NT2/D1 (cell line): ENCODE measurements at regions not wholly inside any gene's neighbourhood (a gene's known extent, or its start where the extent isn't known, plus 50 kb on each side); places are given as distances from the start of the nearest gene placed in this dataset.

Experiments used
- SUZ12 ChIP-seq: IDR thresholded peaks from 2 replicates; pipeline ENCODE4 v1.6.1; 2011; ENCODE audit not compliant: insufficient read length, insufficient read depth; ENCODE audit errors: extremely low read depth
- YY1 ChIP-seq: IDR thresholded peaks from 2 replicates; pipeline ENCODE4 v1.6.1; 2011; ENCODE audit not compliant: insufficient read length, insufficient read depth

DNA sequence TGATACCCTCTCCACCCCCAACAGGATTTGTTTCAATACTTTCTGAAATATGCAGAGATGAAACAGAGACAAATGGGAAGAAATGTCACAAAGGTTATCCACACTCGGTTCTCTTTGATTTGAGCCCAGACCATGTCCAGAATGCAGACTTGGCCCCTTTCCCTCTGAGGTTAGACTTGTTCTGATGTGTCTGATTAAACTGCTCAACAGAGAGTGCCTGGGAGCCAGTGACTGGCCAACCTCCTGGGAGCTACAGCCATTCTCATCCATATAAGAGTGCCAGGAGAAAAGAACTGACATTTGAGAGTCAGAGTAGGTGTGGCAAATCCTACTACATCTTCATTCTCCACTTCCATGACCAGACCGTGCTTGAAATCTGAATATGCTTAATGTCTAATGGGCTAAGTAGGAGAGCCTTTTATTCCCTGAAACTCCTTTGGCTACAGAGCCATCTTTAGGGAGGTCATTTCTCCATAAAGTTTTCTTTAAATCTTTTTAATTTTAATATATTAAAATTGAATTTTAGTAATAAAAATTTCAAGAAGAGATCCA, 201.4 kb downstream of the BLID start:
- no peak for TF ChIP-seq SUZ12
- no peak for TF ChIP-seq YY1
